ENCODE measurements at regions not wholly inside any gene's neighbourhood (a gene's known extent, or its start where the extent isn't known, plus 50 kb on each side); places are given as distances from the start of the nearest gene placed in this dataset.

- no peaks in the 10 kb centered on the region for H3K36me3 ChIP-seq (ENCODE audit: control insufficient read depth, insufficient read depth, low read length)
- no peaks in the 10 kb centered on the region for H3K27me3 ChIP-seq (ENCODE audit: control insufficient read depth, insufficient read depth, low read length)
- no peaks in the 10 kb centered on the region for H3K4me1 ChIP-seq (ENCODE audit: control insufficient read depth, insufficient read depth, low read length)
- no peak overlapping the region for H3K9ac ChIP-seq (ENCODE audit: low read depth, low read length)
- no peak overlapping the region for H3K4me3 ChIP-seq (ENCODE audit: low read depth, low read length)
- H3K9me3 ChIP-seq (ENCODE audit: control insufficient read depth, insufficient read depth, low read length) = no peaks in the 10 kb centered on the region
Measured at GRCh38 chr7:46660402-46660980, 739.4 kb upstream of the IGFBP3 start.

- Histone ChIP-seq H3K9ac (ENCODE audit: low read depth, low read length) (no peak overlapping the region), H3K36me3 (ENCODE audit: control insufficient read depth, insufficient read depth, low read length) (no peaks in the 10 kb centered on the region), H3K9me3 (ENCODE audit: control insufficient read depth, insufficient read depth, low read length) (no peaks in the 10 kb centered on the region), H3K4me1 (ENCODE audit: control insufficient read depth, insufficient read depth, low read length) (no peaks in the 10 kb centered on the region), H3K4me3 (ENCODE audit: low read depth, low read length) (no peak overlapping the region), H3K27me3 (ENCODE audit: control insufficient read depth, insufficient read depth, low read length) (no peaks in the 10 kb centered on the region)
Measured at GRCh38 chr7:46658281-46658680, 737.2 kb upstream of the IGFBP3 start.

GRCh38 chr7:46654546-46655443 lies 733.7 kb upstream of the IGFBP3 start:
- H3K4me1 ChIP-seq (ENCODE audit: control insufficient read depth, insufficient read depth, low read length) = no peaks in the 10 kb centered on the region
- no peaks in the 10 kb centered on the region for H3K9me3 ChIP-seq (ENCODE audit: control insufficient read depth, insufficient read depth, low read length)
- H3K9ac ChIP-seq (ENCODE audit: low read depth, low read length) = no peak overlapping the region
- H3K27me3 ChIP-seq (ENCODE audit: control insufficient read depth, insufficient read depth, low read length) = no peaks in the 10 kb centered on the region
- no peaks in the 10 kb centered on the region for H3K36me3 ChIP-seq (ENCODE audit: control insufficient read depth, insufficient read depth, low read length)
- H3K4me3 ChIP-seq (ENCODE audit: low read depth, low read length) = no peak overlapping the region

GRCh38 chr7:46653848-46654247 lies 732.8 kb upstream of the IGFBP3 start:
- no peaks in the 10 kb centered on the region for H3K9me3 ChIP-seq (ENCODE audit: control insufficient read depth, insufficient read depth, low read length)
- H3K4me3 ChIP-seq (ENCODE audit: low read depth, low read length) = no peak overlapping the region
- no peaks in the 10 kb centered on the region for H3K36me3 ChIP-seq (ENCODE audit: control insufficient read depth, insufficient read depth, low read length)
- H3K9ac ChIP-seq (ENCODE audit: low read depth, low read length) = no peak overlapping the region
- H3K4me1 ChIP-seq (ENCODE audit: control insufficient read depth, insufficient read depth, low read length) = no peaks in the 10 kb centered on the region
- H3K27me3 ChIP-seq (ENCODE audit: control insufficient read depth, insufficient read depth, low read length) = no peaks in the 10 kb centered on the region

- Histone ChIP-seq H3K4me1 (ENCODE audit: control insufficient read depth, insufficient read depth, low read length) (no peaks in the 10 kb centered on the region), H3K9ac (ENCODE audit: low read depth, low read length) (no peak overlapping the region), H3K4me3 (ENCODE audit: low read depth, low read length) (no peak overlapping the region), H3K9me3 (ENCODE audit: control insufficient read depth, insufficient read depth, low read length) (peaks cover 2% of the 10 kb centered on the region), H3K36me3 (ENCODE audit: control insufficient read depth, insufficient read depth, low read length) (no peaks in the 10 kb centered on the region), H3K27me3 (ENCODE audit: control insufficient read depth, insufficient read depth, low read length) (no peaks in the 10 kb centered on the region)
Measured at GRCh38 chr7:46652317-46652716, 731.2 kb upstream of the IGFBP3 start.

GRCh38 chr7:46651561-46652088 lies 730.6 kb upstream of the IGFBP3 start:
- no peaks in the 10 kb centered on the region for H3K27me3 ChIP-seq (ENCODE audit: control insufficient read depth, insufficient read depth, low read length)
- H3K4me3 ChIP-seq (ENCODE audit: low read depth, low read length) = no peak overlapping the region
- no peaks in the 10 kb centered on the region for H3K36me3 ChIP-seq (ENCODE audit: control insufficient read depth, insufficient read depth, low read length)
- H3K9me3 ChIP-seq (ENCODE audit: control insufficient read depth, insufficient read depth, low read length) = peaks cover 2% of the 10 kb centered on the region
- no peaks in the 10 kb centered on the region for H3K4me1 ChIP-seq (ENCODE audit: control insufficient read depth, insufficient read depth, low read length)
- no peak overlapping the region for H3K9ac ChIP-seq (ENCODE audit: low read depth, low read length)

- Histone ChIP-seq H3K4me3 (ENCODE audit: low read depth, low read length) (no peak overlapping the region), H3K4me1 (ENCODE audit: control insufficient read depth, insufficient read depth, low read length) (no peaks in the 10 kb centered on the region), H3K9ac (ENCODE audit: low read depth, low read length) (no peak overlapping the region), H3K36me3 (ENCODE audit: control insufficient read depth, insufficient read depth, low read length) (no peaks in the 10 kb centered on the region), H3K9me3 (ENCODE audit: control insufficient read depth, insufficient read depth, low read length) (peaks cover 2% of the 10 kb centered on the region), H3K27me3 (ENCODE audit: control insufficient read depth, insufficient read depth, low read length) (no peaks in the 10 kb centered on the region)
Measured at GRCh38 chr7:46651070-46651469, 730.0 kb upstream of the IGFBP3 start.

GRCh38 chr7:46649876-46650275 lies 728.8 kb upstream of the IGFBP3 start:
- Histone ChIP-seq H3K4me3 (ENCODE audit: low read depth, low read length) (no peak overlapping the region), H3K36me3 (ENCODE audit: control insufficient read depth, insufficient read depth, low read length) (no peaks in the 10 kb centered on the region), H3K9me3 (ENCODE audit: control insufficient read depth, insufficient read depth, low read length) (peaks cover 2% of the 10 kb centered on the region)

GRCh38 chr7:46637793-46638735 lies 717.0 kb upstream of the IGFBP3 start:
- Histone ChIP-seq H3K4me1 (ENCODE audit: control insufficient read depth, insufficient read depth, low read length) (no peaks in the 10 kb centered on the region), H3K4me3 (ENCODE audit: low read depth, low read length) (no peak overlapping the region), H3K9me3 (ENCODE audit: control insufficient read depth, insufficient read depth, low read length) (no peaks in the 10 kb centered on the region), H3K36me3 (ENCODE audit: control insufficient read depth, insufficient read depth, low read length) (no peaks in the 10 kb centered on the region), H3K27me3 (ENCODE audit: control insufficient read depth, insufficient read depth, low read length) (no peaks in the 10 kb centered on the region), H3K9ac (ENCODE audit: low read depth, low read length) (no peak overlapping the region)

More at GRCh38 chr7:46649876-46650275, 728.8 kb upstream of the IGFBP3 start:
- Histone ChIP-seq H3K4me1 (ENCODE audit: control insufficient read depth, insufficient read depth, low read length) (no peaks in the 10 kb centered on the region), H3K9ac (ENCODE audit: low read depth, low read length) (no peak overlapping the region), H3K27me3 (ENCODE audit: control insufficient read depth, insufficient read depth, low read length) (no peaks in the 10 kb centered on the region)

- H3K4me1 ChIP-seq (ENCODE audit: control insufficient read depth, insufficient read depth, low read length) = no peaks in the 10 kb centered on the region
Measured at GRCh38 chr7:46636022-46636421, 715.0 kb upstream of the IGFBP3 start.

GRCh38 chr7:46633630-46634240 lies 712.7 kb upstream of the IGFBP3 start:
- H3K27me3 ChIP-seq (ENCODE audit: control insufficient read depth, insufficient read depth, low read length) = no peaks in the 10 kb centered on the region
- H3K9me3 ChIP-seq (ENCODE audit: control insufficient read depth, insufficient read depth, low read length) = no peaks in the 10 kb centered on the region
- no peaks in the 10 kb centered on the region for H3K36me3 ChIP-seq (ENCODE audit: control insufficient read depth, insufficient read depth, low read length)
- H3K4me1 ChIP-seq (ENCODE audit: control insufficient read depth, insufficient read depth, low read length) = no peaks in the 10 kb centered on the region
- H3K9ac ChIP-seq (ENCODE audit: low read depth, low read length) = no peak overlapping the region
- no peak overlapping the region for H3K4me3 ChIP-seq (ENCODE audit: low read depth, low read length)

More at GRCh38 chr7:46636022-46636421, 715.0 kb upstream of the IGFBP3 start:
- H3K9ac ChIP-seq (ENCODE audit: low read depth, low read length) = no peak overlapping the region
- H3K27me3 ChIP-seq (ENCODE audit: control insufficient read depth, insufficient read depth, low read length) = no peaks in the 10 kb centered on the region
- no peaks in the 10 kb centered on the region for H3K9me3 ChIP-seq (ENCODE audit: control insufficient read depth, insufficient read depth, low read length)
- no peaks in the 10 kb centered on the region for H3K36me3 ChIP-seq (ENCODE audit: control insufficient read depth, insufficient read depth, low read length)
- H3K4me3 ChIP-seq (ENCODE audit: low read depth, low read length) = no peak overlapping the region
